A549 (cell line): ENCODE measurements at regions not wholly inside any gene's neighbourhood (a gene's known extent, or its start where the extent isn't known, plus 50 kb on each side); places are given as distances from the start of the nearest gene placed in this dataset.

Source experiments
- POLR2A ChIP-seq: IDR thresholded peaks from 2 replicates; pipeline ENCODE4 v1.6.1; 2012; ENCODE audit warnings: mild to moderate bottlenecking, low read length
- ZNF302 ChIP-seq: fragments of 250-450 bp; sonication (Bioruptor Pico); IDR thresholded peaks from 2 replicates; pipeline ENCODE4 v1.9.0; 2021; ENCODE audit warnings: inconsistent platforms, mild to moderate bottlenecking, moderate library complexity

- TF ChIP-seq ZNF302 (no peak), POLR2A (no peak)
Measured at GRCh38 chr11:95373241-95373640, 142.2 kb upstream of the SESN3 start.
